Erythroblast (primary cell): ENCODE measurements at regions not wholly inside any gene's neighbourhood (a gene's known extent, or its start where the extent isn't known, plus 50 kb on each side); places are given as distances from the start of the nearest gene placed in this dataset.

Source experiments
- DNase-seq, 2 experiments: peaks; one replicate each; lab custom pipeline; 2025; lab: John Stamatoyannopoulos, UW
- GATA1 ChIP-seq: IDR thresholded peaks from 2 replicates; pipeline ENCODE4 v1.6.1; 2011; ENCODE audit warnings: low read depth, mild to moderate bottlenecking, control low read depth, low read length, moderate library complexity
- POLR2A ChIP-seq: IDR thresholded peaks from 2 replicates; pipeline ENCODE4 v1.6.1; 2011; ENCODE audit warnings: mild to moderate bottlenecking, low read length

DNA sequence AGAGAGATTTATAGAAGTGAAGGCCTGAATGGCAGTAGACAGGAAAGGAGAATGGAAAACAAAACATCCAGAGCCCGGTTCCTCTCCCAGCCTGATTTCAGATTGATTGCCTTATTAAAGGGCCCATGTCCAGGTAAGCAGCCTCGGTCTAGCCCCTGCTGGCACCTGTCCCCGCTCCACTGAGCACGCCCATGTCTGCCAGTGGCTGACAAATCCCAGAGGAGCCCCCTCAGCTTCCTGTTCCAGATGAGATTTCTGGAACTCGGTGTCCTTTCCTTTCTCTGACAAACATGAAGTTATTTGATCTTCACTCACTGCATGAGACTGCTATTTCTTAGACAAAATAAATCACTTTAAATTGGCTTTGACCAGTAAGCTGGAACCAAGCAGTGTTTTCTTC is 187.0 kb upstream of the ADCY2 start:
- no peak for DNase-seq
- TF ChIP-seq POLR2A (no peak), GATA1 (no peak)

DNA sequence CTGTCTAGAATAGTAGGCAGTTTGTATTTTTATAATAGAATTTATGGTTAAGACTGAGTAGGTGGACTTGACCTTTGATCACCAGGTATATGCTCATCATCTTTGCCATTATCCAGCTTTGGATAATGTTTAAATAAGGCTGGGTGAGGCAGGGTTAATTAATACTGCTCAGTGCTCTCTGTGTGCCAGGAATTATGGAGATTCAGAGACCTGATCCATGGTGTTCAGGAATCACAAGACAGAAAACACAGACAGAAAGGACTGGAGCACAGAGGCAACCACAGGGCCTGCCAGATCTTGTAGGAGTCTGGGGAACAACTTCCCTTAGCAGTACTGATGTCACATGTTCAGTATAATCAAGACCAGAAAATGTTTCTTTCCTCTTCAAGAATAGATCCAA is 186.3 kb upstream of the ADCY2 start:
- no peak for DNase-seq
- TF ChIP-seq GATA1 = no peak
- no peak for TF ChIP-seq POLR2A

DNA sequence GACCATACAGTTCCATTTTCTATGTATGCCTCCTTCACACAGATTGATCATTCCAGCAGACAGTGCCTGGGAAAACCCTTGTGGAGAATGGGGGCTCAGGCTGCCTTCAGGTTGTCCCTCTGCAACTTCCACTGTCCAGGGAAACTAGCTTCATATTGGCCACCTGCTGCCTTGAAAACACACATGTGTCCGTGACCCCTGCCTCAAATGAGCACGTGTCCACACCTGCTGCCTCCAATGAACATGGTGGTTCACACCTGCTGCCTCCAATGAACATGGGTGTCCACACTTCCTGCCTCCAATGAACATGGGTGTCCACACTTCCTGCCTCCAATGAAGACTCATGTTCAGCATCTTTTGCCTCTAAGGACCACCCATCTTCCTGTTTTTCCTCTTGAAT is 185.4 kb upstream of the ADCY2 start:
- no peak for DNase-seq

GRCh38 chr5:7213525-7213924 is 182.4 kb upstream of the ADCY2 start:
- no peak for DNase-seq
- no peak for TF ChIP-seq POLR2A

More for the DNA sequence above, 185.4 kb upstream of the ADCY2 start:
- TF ChIP-seq POLR2A (no peak), GATA1 (no peak)

- DNase-seq = no peak
- TF ChIP-seq POLR2A (no peak), GATA1 (no peak)
These were observed 181.0 kb upstream of the ADCY2 start for GRCh38 chr5:7214906-7215416.

DNA sequence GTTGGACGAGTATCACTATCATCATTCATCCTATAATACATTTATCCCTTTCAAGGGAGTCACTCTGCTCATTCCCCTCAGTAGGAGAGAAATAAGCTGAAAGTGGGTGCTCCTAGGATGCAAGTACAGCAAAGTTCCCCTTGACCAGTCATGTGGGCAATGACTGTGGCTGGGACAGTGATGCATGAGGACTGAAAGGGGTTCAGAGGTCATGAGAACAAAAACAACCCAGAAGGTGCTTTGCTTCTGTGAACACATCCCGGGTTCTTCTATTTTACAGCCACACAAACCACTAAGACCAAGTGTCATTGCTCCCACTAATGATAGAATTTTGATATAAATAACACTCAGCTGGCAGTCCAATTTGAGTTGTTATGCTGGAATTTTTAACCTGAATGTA is 177.8 kb upstream of the ADCY2 start:
- DNase-seq = no peak
- TF ChIP-seq POLR2A = no peak

DNA sequence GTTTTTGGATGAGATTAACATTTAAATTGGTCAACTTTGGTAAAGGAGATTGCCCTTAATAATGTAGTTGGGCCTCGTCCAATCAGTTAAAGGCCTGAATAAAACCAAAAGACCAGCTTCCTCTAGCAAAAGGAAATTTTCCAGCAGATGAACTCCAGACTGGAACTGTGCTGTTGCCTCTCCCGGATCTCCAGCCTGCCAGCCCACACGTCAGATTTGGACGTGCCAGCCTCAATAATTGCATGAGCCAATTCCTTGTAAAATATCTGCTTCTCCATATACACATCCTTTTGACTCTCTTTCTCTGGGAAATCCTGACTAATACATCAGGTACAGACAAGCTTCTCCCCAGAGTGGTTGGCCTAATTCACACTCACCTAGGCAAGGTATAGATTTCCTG is 175.8 kb upstream of the ADCY2 start:
- TF ChIP-seq POLR2A = no peak
- TF ChIP-seq GATA1 = no peak
- no peak for DNase-seq

DNA sequence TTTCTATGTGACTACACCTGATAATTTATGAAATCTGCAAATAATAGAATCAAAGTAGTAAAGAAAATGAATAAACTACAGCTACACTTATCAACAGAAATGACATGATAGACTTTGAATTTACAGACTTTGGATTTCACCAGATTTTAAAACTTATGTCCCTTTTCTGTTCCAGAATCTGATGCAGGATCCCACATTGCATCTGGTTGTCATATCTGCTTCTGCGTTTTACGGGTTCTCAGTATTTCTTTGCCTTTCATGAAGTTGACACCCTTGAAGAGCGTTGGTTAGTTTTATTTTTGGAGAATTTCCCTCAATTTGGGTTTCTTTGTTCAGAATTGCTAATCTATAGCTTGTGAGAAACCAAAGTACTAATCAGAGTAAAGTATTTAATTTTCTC is 174.9 kb upstream of the ADCY2 start:
- DNase-seq = no peak
- TF ChIP-seq POLR2A = no peak

- TF ChIP-seq POLR2A (no peak), GATA1 (no peak)
- no peak for DNase-seq
These were observed 170.1 kb upstream of the ADCY2 start for GRCh38 chr5:7225826-7226225.

DNA sequence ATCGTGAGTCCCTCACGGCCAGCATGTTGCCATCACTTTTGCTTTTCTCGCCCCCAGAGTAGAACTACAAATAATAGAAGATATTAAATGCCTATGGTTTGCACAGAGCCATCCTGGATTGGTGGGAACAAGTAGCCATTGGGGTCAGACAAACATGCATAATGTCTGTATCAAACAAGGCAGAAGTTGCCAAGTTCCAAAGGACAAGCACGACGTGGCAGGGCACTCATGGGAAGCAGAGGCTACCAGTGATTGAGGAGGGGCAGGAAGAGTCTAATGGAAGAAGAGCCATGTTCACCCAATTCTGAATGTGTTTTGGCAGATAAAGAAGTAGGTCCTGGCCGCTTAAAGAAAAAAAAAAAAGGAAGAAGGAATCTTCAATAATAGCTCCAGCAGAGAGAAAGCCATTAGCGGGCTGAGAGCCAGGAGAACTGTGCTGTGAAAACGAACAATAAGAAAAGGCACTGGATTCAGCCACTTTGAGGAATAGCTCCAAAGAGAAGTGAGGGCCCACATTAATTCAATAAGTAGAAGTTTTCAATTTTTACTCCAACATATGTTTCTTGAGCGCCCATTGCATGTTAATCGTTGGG is 153.7 kb upstream of the ADCY2 start:
- DNase-seq = no peak
- TF ChIP-seq POLR2A (no peak), GATA1 (no peak)

GRCh38 chr5:7244208-7244607 is 151.7 kb upstream of the ADCY2 start:
- DNase-seq = no peak

GRCh38 chr5:7245121-7245651 is 150.8 kb upstream of the ADCY2 start:
- TF ChIP-seq POLR2A = no peak
- TF ChIP-seq GATA1 = no peak
- no peak for DNase-seq

More at GRCh38 chr5:7244208-7244607, 151.7 kb upstream of the ADCY2 start:
- TF ChIP-seq GATA1 (no peak), POLR2A (no peak)

DNA sequence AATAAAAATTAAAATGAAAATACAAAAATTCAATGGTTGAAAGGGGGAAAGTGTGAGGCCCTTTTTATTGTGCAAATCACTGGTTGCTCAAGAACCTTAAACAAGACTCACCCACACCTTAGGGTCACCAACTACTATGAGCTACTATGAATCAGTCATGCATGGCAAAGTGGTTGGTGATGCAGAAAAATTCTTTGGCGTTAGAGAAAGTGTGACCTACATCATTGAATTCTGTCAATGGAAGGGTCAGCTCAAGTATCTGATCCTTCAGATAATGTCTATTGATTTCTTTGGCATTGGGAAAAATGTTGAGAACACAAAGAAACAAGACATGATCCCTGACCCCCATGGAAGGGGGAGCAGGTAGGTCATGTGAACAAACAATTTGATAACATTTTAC is 149.7 kb upstream of the ADCY2 start:
- no peak for DNase-seq
- TF ChIP-seq POLR2A = no peak
- no peak for TF ChIP-seq GATA1

DNA sequence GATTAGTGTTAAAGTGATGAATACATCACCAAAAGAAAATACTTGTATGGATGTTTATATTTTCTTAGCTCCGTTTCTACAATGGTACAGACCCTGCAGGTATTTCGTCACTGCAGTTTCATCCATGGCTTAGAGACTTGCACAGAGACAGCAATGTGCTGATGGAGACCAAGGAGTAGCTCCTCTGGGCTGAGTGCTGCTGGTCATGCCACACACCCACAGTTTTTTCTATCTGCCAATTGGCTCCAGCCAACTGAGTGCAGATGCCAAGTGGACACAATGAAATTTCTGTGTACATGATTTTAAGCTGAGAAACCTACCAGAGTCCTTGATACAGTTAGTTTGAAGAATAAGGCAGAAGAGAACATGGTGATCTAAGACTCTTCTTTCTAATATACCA is 145.9 kb upstream of the ADCY2 start:
- DNase-seq = no peak
- no peak for TF ChIP-seq POLR2A
- no peak for TF ChIP-seq GATA1

DNA sequence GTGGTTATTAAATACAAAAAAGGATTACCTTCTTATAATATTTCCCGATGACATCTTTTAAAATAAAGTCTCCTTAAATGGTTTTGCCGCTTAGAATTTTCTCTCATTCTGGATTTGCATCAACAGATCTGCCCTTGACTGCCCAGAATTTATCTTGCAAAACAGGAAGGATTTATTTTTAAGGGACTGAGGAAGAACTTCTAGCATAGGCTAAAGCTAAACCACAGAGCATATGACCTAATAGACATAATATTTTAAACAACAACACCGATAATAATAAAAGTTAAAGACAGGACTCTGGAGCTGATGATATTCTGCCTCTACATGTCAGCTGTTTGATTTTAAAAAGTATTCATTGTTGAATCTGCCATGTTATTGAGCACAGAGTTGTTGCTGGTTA is 145.3 kb upstream of the ADCY2 start:
- DNase-seq = no peak
- TF ChIP-seq GATA1 (no peak), POLR2A (no peak)
